Non-pigmented ciliary epithelial cell (primary cell): ENCODE measurements at regions not wholly inside any gene's neighbourhood (a gene's known extent, or its start where the extent isn't known, plus 50 kb on each side); places are given as distances from the start of the nearest gene placed in this dataset.
A peak's percentile ranks its signal among the peaks of the same experiment; 100 is the strongest.

Source experiments
- DNase-seq: peaks from one replicate; pipeline ENCODE4 v3.0.0-alpha.2; 2010; ENCODE audit warnings: low read depth

DNA sequence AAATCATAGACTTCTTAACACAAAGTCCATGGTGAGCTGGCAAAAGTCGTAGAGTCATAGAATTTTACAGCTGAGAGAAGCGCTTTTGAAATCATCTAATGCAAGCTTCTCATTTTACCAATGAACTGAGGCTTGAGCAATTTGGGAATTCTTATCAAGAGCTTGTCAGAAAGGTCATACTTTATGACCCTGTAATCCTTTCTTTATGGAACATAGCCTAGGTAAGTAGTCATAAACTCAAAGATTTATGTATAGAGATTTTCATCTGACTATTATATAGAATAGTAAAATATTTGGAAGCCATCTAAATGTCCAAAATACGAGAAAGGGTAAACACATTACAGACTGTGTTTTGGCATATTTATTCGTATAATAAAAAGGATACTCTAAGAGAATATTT, 563.5 kb downstream of the PCDH7 start:
- no peak for DNase-seq

DNA sequence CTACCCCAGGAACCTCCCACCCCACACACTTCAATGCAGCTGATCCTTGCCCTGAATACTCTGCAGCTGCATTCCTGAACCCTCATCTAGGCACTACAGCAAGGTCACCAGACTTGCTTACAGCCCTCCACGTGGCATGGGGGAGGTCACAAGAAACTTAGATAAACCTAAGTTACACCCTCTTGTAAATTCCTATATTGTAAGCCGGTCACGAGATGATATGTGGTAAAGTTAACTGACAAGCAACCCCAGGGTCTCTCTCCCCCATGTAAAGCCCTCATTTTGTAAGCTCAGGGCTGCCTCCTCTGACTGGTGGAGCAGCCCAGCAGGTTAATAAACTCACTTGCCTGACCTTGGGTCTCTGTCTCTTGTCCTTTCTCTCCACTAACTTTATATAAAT, 570.7 kb downstream of the PCDH7 start:
- DNase-seq = no peak

DNA sequence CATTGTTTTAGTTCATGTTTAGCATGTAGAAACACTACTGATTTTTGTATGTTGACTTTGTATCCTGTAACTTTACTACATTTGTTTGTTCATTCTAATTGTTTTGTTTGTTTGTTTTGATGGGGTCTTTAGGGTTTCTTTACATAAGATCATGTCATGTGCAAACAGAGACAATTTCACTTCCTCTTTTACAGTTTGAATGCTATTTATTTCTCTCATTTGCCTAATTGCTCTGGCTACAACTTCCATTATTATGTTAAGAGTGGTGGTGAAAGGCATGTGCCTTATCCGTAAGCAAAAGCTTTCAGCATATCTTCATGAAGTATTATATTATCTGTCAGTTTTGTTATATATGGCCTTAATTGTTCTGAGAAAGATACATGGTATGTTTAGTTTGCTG, 571.1 kb downstream of the PCDH7 start:
- no peak for DNase-seq

DNA sequence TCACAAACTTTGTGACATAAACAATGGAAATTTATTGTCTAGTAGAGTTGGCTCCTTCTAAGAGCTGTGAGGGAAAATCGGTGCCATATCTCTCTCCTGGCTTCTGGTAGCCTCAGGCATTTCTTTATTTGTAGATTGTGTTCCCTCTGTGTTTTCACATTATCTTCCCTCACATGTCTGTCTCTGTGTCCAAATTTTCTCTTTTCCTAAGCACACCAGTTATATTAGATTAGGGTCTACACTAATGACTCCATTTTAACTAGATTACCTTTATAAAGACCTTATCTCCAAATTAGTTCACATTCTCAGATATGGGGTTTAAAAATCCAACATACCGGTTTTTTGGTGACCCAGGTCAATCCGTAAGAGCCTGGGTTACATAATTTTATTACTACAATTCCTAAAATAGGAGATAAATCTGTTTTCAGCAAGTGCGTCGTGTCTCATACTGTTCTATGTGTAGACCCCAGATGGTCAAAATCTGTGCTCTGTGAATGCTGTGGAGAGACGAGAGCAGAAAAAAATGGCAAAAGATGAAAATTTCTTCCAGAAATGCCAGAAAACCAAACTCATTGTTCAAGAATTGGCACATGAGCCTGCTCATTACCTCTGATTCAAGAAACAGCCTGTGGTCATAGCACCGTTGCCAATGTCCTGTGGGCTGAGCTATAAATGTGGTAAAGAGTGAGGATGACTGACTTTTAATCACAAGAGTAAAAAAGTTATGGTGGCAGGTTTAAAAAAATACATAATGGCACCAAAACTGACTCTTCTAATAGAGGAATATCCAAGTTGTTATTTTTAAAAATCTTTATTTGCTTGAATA, 574.7 kb downstream of the PCDH7 start:
- DNase-seq = no peak

GRCh38 chr4:31298737-31299136, 578.6 kb downstream of the PCDH7 start:
- DNase-seq = no peak

- no peak for DNase-seq
Observed at GRCh38 chr4:31307029-31307428, 586.9 kb downstream of the PCDH7 start.

DNA sequence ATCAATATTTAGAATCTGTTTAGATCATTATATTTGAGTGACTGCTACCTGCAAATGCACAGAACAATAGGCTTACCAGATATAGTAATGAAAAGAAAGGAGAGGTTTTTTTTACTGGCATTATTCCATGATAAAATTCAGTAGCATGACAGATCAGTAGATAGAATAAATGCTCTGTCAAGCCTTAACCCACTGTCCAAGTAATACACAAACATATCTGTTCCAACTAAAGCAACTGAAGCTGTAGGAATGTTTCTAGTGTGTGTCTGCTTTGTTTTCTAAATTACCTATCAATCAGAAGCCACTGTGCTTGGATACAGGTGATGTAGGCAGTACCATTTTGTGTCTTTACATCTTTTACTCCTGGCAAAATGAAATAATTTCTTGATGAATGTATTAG, 604.6 kb downstream of the PCDH7 start:
- no peak for DNase-seq

DNA sequence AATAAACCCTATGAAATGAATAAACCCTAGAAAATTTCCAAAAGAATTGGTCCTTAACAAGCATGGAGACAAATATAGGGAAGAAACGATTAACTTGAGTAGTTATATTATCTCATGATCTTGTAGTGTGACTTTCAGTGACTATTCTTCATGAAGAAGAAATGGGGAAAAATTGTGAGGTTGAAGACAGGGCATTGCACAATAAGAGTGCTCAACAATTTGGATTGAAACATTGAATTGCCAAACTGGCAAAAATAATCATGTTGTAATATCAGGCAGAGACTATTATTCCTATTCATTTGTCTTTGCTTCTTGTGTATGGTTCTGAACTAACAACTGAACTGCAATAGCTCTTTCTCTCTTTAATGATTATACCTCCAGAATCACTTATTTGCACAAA, 605.1 kb downstream of the PCDH7 start:
- no peak for DNase-seq

- DNase-seq = no peak
Observed at GRCh38 chr4:31327031-31327430, 606.9 kb downstream of the PCDH7 start.

DNA sequence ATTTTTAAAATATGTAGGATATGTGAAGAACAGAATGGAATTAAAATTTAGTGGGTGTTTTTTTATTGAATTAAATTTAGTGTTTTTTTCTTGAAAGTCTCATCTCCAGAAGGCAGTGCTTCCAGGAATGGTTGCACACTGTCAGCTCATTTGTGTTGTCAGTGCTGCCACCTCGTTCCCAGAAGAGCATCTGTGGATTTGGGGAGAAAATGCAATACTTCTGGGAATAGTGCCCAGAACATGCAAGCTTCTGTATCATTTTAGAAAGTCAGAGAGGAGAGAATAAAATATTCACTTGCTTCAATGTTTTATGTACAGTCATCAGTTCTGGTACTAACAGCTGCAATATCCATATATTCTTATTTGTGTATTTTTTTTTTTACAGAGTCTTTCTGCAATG, 608.8 kb downstream of the PCDH7 start:
- no peak for DNase-seq

GRCh38 chr4:31334086-31334910, 614.1 kb downstream of the PCDH7 start:
- DNase-seq = no peak

DNA sequence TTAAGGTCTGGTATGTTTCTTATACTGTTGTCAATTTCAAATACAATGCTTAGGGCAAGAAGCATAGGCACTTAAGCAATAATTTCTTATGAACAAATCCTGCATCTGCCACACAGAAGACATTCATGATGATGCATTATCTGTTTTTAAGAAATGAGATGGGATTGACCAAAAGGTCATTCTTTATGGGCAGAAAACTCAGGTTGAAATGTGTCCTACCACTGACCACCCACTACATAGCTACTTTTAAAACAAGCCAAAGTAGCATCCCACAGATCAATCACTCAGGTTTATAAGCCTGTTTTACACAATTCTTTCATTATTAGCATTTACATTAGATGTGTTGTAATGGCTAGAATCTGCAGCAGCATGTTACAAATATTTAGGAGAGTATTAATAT, 617.8 kb downstream of the PCDH7 start:
- DNase-seq = no peak

DNA sequence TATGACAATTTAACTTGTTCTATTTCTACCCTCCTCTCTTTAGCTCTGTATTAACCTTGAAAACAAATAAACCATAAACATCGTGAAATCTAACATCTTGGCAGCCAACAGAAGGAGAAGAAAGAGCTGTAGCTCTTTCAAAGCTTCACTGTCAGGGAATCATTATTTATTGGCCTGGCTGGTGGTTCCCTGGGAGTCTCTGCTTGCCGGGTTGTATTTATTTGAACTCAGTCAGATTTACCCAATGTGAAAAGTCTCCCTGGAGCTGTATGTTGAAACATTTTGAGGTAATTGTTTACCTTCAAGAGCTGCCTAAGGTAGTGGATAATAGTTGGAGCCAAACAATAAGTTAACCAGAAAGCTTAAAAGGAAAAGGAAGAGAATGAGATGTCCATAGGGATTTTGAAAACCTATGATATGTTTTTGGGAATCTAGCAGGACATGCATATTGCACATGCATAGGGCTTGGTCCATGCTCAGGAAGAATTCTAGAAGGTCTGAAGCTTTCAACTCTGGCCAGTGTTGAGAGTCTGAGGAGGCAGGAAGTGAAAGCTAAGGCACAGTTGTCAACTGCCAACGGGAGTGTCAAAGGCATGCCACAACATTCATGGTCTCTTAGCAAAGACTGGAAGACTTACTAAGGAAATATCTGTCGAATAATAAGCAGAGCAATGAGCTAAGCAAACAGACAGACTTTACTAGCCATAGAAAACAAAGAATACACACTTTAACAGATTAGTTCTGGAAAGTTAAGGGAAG, 621.6 kb downstream of the PCDH7 start:
- no peak for DNase-seq

- no peak for DNase-seq
Observed at GRCh38 chr4:31343061-31343460, 622.9 kb downstream of the PCDH7 start.

DNA sequence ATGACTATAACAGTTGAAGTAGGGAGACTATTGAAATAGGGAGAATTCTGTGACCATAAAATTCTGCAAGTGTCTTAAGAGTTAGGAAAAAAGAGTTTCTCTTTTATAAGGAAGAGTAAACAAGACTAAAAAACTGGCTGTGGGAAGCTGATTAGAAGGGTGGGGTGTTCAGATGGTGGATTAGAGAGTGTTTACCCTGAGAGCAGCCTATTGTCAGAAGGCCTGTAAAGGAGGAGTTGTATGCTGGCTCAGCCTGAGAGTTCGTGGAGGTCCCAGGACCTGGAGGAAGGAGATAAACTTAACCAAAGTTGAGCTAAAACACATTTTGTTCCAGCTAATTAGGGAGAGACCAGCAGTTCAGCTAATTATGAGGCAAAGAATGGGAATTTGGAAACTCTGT, 629.7 kb downstream of the PCDH7 start:
- DNase-seq = no peak

DNA sequence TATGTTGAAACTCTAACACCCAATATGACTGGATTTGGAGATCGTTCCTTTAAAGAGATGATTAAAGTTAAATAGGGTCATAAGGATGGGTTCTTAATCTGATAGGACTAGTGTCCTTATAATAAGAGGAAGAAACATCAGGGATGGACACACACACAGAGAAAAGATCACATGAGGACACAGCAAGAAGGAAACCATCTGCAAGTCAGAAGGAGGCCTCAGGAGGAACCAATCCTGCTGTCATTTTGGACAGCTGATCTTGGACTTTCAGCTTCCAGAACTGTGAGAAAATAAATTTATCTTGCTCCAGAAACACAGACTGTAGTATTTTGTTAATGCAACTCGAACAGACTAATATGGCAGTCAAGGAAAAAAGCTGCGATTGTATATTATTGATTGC, 631.5 kb downstream of the PCDH7 start:
- DNase-seq = no peak

- no peak for DNase-seq
Observed at GRCh38 chr4:31356839-31357238, 636.7 kb downstream of the PCDH7 start.

DNA sequence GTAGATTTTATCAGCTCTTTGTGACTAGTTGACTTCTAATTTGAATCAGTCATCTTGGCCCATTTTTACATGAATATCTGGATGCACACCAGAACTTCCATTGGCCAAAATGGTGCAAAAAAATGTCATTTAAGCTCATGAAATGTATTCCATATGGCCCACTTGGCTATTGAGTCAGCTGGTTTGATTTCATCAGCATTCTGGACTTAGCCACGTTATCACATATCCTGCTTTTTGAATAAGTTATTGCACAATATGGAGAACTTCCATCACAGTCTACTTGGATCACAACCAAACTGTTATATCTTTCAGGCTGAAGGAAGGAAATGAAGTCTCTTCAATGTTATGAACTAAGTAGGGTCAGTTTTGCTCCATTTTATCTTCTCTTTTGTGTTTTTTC, 640.6 kb downstream of the PCDH7 start:
- DNase-seq = peak; percentile 13

DNA sequence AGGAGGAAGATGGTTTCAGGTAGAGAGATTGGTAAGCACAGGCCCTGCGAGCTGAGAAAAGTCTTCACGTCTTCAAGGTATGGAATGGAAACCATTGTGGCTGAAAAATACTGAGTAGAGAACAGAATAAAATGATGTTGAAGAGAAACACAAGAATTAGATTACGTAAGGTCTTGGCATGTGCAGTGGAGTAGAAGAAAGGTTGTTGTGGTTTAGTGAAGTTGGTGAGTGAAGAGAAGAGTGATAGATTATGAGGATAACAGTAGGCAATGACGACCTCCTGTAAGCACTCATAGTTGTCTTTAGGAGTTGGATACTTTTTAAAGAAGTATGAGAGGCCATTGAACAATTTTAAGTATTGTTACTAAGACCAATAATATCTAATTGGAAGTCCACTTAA, 642.6 kb downstream of the PCDH7 start:
- no peak for DNase-seq

- DNase-seq = no peak
Observed at GRCh38 chr4:31365006-31365690, 645.0 kb downstream of the PCDH7 start.

- DNase-seq = peak; percentile 14
Observed at GRCh38 chr4:31366041-31366440, 645.9 kb downstream of the PCDH7 start.

GRCh38 chr4:31370866-31371465, 650.8 kb downstream of the PCDH7 start:
- no peak for DNase-seq
